ENCODE measurements at regions not wholly inside any gene's neighbourhood (a gene's known extent, or its start where the extent isn't known, plus 50 kb on each side); places are given as distances from the start of the nearest gene placed in this dataset.
"Not testable (repeated sequence)": the region's sequence is repeated elsewhere in the genome, so short reads cannot be mapped to it uniquely, and the experiment has no call there.

DNA sequence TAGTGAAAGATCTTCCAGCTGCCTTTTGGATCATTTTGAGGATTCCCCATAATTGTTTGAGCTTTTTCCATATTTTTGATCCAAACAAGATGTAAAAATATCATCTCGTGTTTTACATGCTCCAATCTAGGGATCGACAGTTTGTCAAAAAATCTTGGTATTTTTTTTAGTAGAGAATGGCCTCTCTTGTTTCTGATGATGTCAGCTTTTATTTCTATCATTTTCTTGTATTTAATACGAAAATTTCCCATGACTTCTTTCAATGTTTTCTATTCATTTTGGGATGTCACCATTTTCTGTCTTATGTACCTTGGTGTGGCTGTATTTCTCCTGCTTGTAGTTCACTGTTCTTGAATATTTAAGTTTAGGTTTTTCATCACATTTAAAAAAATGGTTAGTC is 812.0 kb upstream of the NCAM2 start:
- H3K4me1 Mint-ChIP-seq = no peaks in the 10 kb centered on the region
- no peak overlapping the region for H3K4me3 Mint-ChIP-seq
- CTCF ChIA-PET = no interaction called here
- H3K9me3 Mint-ChIP-seq = peaks cover 19% of the 10 kb centered on the region
- no peak overlapping the region for H3K27ac Mint-ChIP-seq
- no peak for DNase-seq
- POLR2A ChIA-PET = no interaction called here
- no peaks in the 10 kb centered on the region for H3K36me3 Mint-ChIP-seq (ENCODE audit: low read depth)
- H3K27me3 Mint-ChIP-seq = no peaks in the 10 kb centered on the region

DNA sequence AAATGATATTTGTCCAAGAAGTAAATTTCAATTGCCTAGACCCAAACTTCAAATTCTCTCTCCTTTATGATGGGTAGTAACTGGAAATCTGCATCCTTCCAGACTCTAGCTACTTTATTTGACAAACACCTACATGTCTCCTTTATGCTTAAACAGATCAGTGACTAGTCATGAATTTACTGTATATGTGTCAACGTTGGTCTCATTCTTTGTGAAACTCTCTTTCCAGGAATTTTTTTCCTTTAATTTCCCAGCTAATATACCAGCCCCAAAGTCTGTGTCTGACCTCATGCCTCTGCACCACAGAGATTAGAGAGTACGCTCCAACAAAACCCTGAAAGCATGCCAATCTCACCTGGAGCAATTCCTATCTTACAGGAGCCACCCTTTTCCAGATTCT is 811.2 kb upstream of the NCAM2 start:
- DNase-seq = no peak
- ChIA-PET POLR2A (no interaction called here), CTCF (no interaction called here)
- Mint-ChIP-seq H3K4me1 (no peaks in the 10 kb centered on the region), H3K27me3 (no peaks in the 10 kb centered on the region), H3K27ac (no peak overlapping the region), H3K4me3 (no peak overlapping the region), H3K9me3 (peaks cover 19% of the 10 kb centered on the region), H3K36me3 (ENCODE audit: low read depth) (no peaks in the 10 kb centered on the region)

DNA sequence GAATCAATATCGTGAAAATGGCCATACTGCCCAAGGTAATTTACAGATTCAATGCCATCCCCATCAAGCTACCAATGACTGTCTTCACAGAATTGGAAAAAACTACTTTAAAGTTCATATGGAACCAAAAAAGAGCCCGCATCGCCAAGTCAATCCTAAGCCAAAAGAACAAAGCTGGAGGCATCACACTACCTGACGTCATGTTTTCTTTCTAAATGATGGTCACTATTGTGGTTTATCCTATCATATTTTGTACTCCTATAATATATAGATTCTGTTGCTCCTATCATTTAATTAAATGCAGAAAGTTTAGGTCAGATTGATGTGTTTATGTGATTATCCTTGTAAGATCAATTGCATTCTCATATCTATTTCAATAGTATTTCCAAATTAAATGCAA is 796.9 kb upstream of the NCAM2 start:
- H3K36me3 Mint-ChIP-seq (ENCODE audit: low read depth); POLR2A ChIA-PET; CTCF ChIA-PET; H3K4me1 Mint-ChIP-seq; H3K27me3 Mint-ChIP-seq; DNase-seq; H3K4me3 Mint-ChIP-seq; H3K27ac Mint-ChIP-seq: not testable (repeated sequence)
- H3K9me3 Mint-ChIP-seq = peaks cover 18% of the 10 kb centered on the region

DNA sequence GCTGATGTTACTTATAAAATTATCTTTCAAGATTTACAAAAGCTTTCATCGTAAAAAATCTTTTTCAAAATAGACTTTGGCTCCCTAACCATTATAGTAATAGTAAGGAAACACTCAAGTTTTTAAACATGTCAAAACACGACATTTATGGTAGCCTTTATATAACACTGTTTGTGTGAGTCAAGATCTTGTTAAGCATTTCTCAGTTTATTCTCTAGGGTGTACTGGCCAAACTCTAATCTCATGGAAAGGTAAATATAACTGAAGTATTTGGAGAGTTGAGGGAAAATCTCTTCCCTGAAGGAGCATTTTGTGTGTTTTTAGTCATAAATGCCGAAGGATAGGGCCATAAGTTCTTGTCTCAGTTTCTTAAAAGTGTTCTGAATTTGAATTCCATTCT is 790.9 kb upstream of the NCAM2 start:
- POLR2A ChIA-PET = no interaction called here
- no peaks in the 10 kb centered on the region for H3K27me3 Mint-ChIP-seq

DNA sequence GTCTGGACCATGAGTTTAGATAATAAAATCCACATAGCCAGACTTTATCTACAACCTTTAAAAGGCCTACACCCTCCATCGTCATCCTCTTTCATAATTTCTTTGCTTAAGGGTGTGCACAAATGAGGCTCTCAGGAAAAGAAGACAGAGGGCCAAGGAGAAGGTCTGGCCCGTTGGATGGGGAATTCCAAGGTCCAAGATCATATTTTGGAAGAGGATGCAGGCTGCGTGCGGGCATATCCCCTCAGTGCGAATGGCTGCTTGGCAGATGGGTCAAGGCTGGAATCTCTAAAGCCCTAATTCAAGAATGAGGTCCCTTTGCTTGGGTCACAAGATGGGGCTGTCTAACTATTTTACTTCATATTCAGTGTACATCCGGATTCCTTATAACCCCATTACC is 782.2 kb upstream of the NCAM2 start:
- DNase-seq = no peak
- CTCF ChIA-PET = no interaction called here

More for the DNA sequence above, 790.9 kb upstream of the NCAM2 start:
- no peak overlapping the region for H3K4me3 Mint-ChIP-seq
- no peaks in the 10 kb centered on the region for H3K36me3 Mint-ChIP-seq (ENCODE audit: low read depth)
- no peak for DNase-seq
- peaks cover 28% of the 10 kb centered on the region for H3K9me3 Mint-ChIP-seq
- H3K27ac Mint-ChIP-seq = no peak overlapping the region
- no peaks in the 10 kb centered on the region for H3K4me1 Mint-ChIP-seq
- CTCF ChIA-PET = no interaction called here

DNA sequence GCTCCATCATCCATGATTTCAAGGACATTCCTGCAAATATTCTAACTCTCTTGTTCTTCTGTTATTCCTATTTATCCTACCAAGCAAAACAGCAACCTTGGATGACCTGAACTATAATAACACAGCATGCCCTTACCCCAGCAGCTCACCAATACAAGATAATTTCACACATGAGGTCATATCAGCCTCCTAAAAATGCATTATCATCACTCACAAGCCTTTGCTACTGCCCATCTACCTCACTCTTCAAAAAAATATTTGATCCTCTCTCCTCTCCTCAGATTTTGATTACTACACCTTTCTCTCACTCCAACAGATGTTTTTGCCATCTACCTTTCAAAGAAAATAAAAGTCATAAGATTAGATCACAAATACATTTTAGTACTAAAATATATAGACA is 777.6 kb upstream of the NCAM2 start:
- Mint-ChIP-seq H3K27ac (no peak overlapping the region), H3K4me3 (no peak overlapping the region), H3K27me3 (no peaks in the 10 kb centered on the region), H3K9me3 (peaks cover 17% of the 10 kb centered on the region), H3K36me3 (ENCODE audit: low read depth) (no peaks in the 10 kb centered on the region), H3K4me1 (no peaks in the 10 kb centered on the region)
- DNase-seq = no peak
- POLR2A ChIA-PET = no interaction called here
- CTCF ChIA-PET = no interaction called here

More for the DNA sequence above, 782.2 kb upstream of the NCAM2 start:
- no peaks in the 10 kb centered on the region for H3K36me3 Mint-ChIP-seq (ENCODE audit: low read depth)
- H3K9me3 Mint-ChIP-seq = peaks cover 19% of the 10 kb centered on the region
- H3K27me3 Mint-ChIP-seq = no peaks in the 10 kb centered on the region
- H3K4me3 Mint-ChIP-seq = no peak overlapping the region
- H3K27ac Mint-ChIP-seq = no peak overlapping the region
- POLR2A ChIA-PET = no interaction called here
- no peaks in the 10 kb centered on the region for H3K4me1 Mint-ChIP-seq

DNA sequence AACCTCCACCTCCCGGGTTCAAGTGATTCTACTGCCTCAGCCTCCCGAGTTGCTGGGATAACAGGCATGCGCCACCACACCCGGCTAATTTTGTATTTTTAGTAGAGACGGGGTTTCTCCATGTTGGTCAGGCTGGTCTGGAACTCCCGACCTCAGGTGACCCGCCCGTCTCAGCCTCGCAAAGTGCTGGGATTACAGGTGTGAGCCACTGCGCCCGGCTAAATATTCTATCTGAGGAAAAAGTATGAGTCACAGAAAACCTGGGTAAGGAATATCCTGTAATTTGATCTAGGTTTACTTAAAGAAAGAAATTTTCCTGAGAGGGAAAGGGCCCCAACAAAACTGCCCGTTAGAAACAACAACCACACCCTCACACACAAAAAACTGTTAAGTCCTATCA is 776.2 kb upstream of the NCAM2 start:
- H3K4me1 Mint-ChIP-seq; DNase-seq; H3K27ac Mint-ChIP-seq; H3K27me3 Mint-ChIP-seq; H3K36me3 Mint-ChIP-seq (ENCODE audit: low read depth); H3K4me3 Mint-ChIP-seq; POLR2A ChIA-PET; CTCF ChIA-PET: not testable (repeated sequence)
- peaks cover 19% of the 10 kb centered on the region for H3K9me3 Mint-ChIP-seq

DNA sequence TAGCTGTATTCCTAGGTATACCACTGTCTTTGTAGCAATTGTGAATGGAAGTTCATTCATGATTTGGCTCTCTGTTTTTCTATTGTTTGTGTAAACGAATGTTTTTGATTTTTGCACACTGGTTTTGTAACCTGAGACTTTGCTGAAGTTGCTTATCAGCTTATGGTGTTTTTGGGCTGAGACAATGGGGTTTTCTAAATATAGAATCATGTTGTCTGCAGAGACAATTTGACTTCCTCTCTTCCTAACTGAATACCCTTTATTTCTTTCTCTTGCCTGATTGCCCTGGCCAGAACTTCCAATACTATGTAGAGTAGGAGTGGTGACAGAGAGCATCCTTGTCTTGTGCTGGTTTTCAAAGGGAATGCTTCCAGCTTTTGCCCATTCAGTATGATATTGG is 761.6 kb upstream of the NCAM2 start:
- H3K4me3 Mint-ChIP-seq; H3K4me1 Mint-ChIP-seq; CTCF ChIA-PET; H3K27me3 Mint-ChIP-seq; H3K36me3 Mint-ChIP-seq (ENCODE audit: low read depth); H3K27ac Mint-ChIP-seq; DNase-seq; POLR2A ChIA-PET: not testable (repeated sequence)
- peaks cover 15% of the 10 kb centered on the region for H3K9me3 Mint-ChIP-seq

DNA sequence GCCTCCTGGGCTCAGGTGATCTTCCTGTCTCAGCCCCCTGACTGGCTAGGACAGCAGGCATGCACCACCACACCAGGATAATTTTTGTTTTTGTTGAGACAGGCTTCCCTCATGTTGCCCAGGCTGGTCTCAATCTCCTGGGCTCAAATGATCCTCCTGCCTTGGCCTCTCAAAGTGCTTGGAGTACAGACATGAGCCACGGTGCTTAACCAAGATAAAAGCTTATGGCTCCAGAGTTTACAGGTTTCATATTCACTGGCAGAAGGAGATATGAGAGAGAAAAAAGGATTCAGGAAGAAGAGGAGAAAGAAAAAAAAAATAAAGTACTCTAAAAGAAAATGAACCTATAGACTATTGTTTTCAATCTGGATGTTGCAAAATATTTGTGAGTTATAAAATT is 748.8 kb upstream of the NCAM2 start:
- Mint-ChIP-seq H3K4me3 (no peak overlapping the region), H3K27ac (no peak overlapping the region), H3K27me3 (no peaks in the 10 kb centered on the region), H3K36me3 (ENCODE audit: low read depth) (no peaks in the 10 kb centered on the region), H3K4me1 (no peaks in the 10 kb centered on the region), H3K9me3 (peaks cover 8% of the 10 kb centered on the region)
- ChIA-PET CTCF (no interaction called here), POLR2A (no interaction called here)
- no peak for DNase-seq

DNA sequence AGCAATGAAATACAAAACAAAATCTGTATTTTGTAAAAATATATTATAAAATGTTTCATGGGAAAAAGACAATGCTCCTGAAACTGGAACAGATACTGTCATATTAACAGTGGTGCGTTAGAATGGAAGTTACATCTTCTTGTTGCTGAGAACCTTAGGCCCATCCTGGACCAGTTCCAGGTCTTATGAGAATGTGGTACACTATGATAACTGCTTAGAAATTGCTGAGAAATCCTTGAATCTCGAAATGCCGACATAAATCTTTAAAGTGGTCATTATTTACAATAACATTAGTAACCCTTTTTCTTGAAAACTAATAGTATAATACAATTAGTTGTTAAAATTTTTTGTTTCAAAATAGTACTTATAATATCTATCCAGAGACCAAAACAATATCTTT is 747.9 kb upstream of the NCAM2 start:
- no peaks in the 10 kb centered on the region for H3K36me3 Mint-ChIP-seq (ENCODE audit: low read depth)
- DNase-seq = no peak
- H3K27me3 Mint-ChIP-seq = no peaks in the 10 kb centered on the region
- ChIA-PET CTCF (no interaction called here), POLR2A (no interaction called here)
- H3K4me3 Mint-ChIP-seq = no peak overlapping the region
- no peak overlapping the region for H3K27ac Mint-ChIP-seq
- H3K4me1 Mint-ChIP-seq = no peaks in the 10 kb centered on the region
- H3K9me3 Mint-ChIP-seq = peaks cover 10% of the 10 kb centered on the region

DNA sequence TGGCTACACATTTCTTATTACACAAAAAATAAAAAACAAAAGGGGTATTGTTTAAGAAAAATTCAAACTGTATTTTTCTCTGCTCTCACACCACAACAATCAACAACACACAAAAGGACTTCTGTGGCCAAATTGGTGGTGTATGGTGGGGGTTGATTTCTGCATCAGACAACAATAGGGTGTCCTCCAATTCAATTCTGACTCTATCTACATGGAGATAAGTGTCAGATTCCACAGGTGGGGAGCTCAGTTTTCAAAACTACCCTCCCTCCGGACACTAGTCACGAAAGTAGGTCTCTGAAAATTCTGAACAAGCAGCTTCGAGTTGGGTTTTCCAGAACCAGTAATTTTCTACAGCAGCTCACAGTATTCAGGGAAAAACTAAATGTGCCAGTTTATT is 744.9 kb upstream of the NCAM2 start:
- Mint-ChIP-seq H3K27ac (no peak overlapping the region), H3K9me3 (peaks cover 7% of the 10 kb centered on the region), H3K36me3 (ENCODE audit: low read depth) (no peaks in the 10 kb centered on the region), H3K4me1 (no peaks in the 10 kb centered on the region), H3K27me3 (no peaks in the 10 kb centered on the region), H3K4me3 (no peak overlapping the region)
- ChIA-PET POLR2A (no interaction called here), CTCF (no interaction called here)
- DNase-seq = no peak

DNA sequence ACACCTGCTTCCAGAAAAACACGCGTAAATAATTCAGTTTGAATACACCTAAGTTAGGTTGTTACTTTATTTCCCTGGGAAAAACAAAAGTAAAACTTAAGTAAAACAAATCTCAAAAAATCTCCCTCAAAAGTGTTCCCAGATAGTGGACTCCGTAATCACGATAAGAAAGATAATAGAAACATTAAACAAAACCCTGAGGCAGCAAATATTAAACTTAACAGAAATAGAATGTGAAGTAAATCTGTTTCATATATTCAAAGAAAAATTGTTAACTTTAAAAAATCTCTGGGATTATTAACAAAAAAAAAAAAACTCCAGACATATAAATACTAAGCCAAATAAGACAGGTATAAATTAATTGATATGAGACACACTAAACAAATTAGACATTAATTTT is 743.2 kb upstream of the NCAM2 start:
- CTCF ChIA-PET = no interaction called here
- DNase-seq = no peak
- Mint-ChIP-seq H3K36me3 (ENCODE audit: low read depth) (no peaks in the 10 kb centered on the region), H3K27ac (no peak overlapping the region), H3K4me3 (no peak overlapping the region), H3K4me1 (no peaks in the 10 kb centered on the region), H3K27me3 (no peaks in the 10 kb centered on the region), H3K9me3 (peaks cover 12% of the 10 kb centered on the region)
- POLR2A ChIA-PET = no interaction called here

DNA sequence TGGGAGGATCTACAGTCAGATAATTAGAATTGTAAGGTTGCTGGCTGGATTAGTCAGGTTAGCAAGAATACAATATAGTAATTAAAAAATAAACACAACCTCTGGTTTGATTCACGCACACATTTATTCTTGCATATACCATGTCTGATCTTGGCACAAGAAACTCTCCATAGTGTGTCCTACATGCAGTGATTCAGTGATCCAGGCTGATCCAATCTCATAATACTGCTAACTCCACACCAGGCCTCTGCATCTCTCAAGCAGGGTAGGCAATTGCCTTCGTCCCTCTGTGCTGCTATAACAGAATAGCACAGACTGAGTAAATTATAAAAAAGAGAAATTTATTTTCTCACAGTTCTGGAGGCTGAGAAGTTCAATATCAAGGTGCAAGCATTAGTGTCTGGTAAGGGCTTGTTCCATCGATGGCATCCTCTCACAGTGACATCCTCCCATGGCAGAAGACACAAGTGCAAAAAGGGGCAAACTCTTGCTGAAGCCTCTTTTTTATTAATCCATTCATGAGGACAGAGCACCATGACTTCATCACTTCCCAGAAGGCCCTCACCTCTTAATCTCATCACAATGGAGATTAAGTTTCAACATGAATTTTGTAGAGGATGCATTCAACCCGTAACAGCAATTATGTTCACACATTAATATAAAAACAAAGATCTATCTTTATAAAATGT is 741.0 kb upstream of the NCAM2 start:
- ChIA-PET POLR2A (no interaction called here), CTCF (no interaction called here)
- Mint-ChIP-seq H3K9me3 (peaks cover 15% of the 10 kb centered on the region), H3K27ac (no peak overlapping the region), H3K27me3 (no peaks in the 10 kb centered on the region), H3K4me3 (no peak overlapping the region), H3K36me3 (ENCODE audit: low read depth) (no peaks in the 10 kb centered on the region), H3K4me1 (no peaks in the 10 kb centered on the region)
- no peak for DNase-seq

DNA sequence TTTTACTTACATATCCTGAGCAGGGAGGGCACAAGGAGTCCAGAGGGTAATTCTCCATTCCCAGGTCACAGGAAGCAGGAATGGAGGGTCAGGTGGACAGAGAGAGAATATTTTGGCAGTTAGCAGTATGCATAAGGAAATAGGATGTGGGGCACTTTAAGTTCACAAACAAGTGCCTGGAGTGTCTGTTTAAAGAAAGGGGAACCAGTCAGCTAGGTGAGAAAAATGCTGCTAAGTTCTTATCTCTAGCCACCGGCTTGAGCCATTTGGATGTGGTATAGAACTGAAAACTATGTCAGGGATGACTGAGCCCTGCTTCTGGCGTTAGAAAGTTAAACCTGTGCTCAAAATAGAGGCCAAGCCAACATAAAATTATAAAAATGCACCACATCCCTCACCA is 739.7 kb upstream of the NCAM2 start:
- POLR2A ChIA-PET = no interaction called here
- CTCF ChIA-PET = no interaction called here
- H3K36me3 Mint-ChIP-seq (ENCODE audit: low read depth) = no peaks in the 10 kb centered on the region
- no peak overlapping the region for H3K27ac Mint-ChIP-seq
- no peak overlapping the region for H3K4me3 Mint-ChIP-seq
- DNase-seq = no peak
- H3K4me1 Mint-ChIP-seq = no peaks in the 10 kb centered on the region
- H3K9me3 Mint-ChIP-seq = peaks cover 15% of the 10 kb centered on the region
- no peaks in the 10 kb centered on the region for H3K27me3 Mint-ChIP-seq

All from activated CD4-positive, alpha-beta memory T cell treated with anti-CD3 and anti-CD28 coated beads, Interleukin-2, amount 10 ng/mL, durations not matched to agents 7 days and 5 days (primary cell).